ENCODE measurements at regions not wholly inside any gene's neighbourhood (a gene's known extent, or its start where the extent isn't known, plus 50 kb on each side); places are given as distances from the start of the nearest gene placed in this dataset.
"Not testable (repeated sequence)": the region's sequence is repeated elsewhere in the genome, so short reads cannot be mapped to it uniquely, and the experiment has no call there.

- no peak for DNase-seq (ENCODE audit: low read depth in 1 of 2, low spot score in 1 of 2)
- no peak overlapping the region for H3K4me3 ChIP-seq (replicated peaks; ENCODE audit: insufficient read depth, low read length)
- no peak for TF ChIP-seq GABPA (IDR thresholded peaks at IDR 0.05; ENCODE audit: low read depth)
- no peak for TF ChIP-seq CTCF (IDR thresholded peaks at IDR 0.05; ENCODE audit: insufficient read depth, low read length)
- TF ChIP-seq SPI1 (IDR thresholded peaks at IDR 0.05; ENCODE audit: borderline replicate concordance, low read depth): no peak
- no peak for TF ChIP-seq POLR2AphosphoS5 (IDR thresholded peaks at IDR 0.05; ENCODE audit: low read depth)
- TF ChIP-seq, protein P1, sequence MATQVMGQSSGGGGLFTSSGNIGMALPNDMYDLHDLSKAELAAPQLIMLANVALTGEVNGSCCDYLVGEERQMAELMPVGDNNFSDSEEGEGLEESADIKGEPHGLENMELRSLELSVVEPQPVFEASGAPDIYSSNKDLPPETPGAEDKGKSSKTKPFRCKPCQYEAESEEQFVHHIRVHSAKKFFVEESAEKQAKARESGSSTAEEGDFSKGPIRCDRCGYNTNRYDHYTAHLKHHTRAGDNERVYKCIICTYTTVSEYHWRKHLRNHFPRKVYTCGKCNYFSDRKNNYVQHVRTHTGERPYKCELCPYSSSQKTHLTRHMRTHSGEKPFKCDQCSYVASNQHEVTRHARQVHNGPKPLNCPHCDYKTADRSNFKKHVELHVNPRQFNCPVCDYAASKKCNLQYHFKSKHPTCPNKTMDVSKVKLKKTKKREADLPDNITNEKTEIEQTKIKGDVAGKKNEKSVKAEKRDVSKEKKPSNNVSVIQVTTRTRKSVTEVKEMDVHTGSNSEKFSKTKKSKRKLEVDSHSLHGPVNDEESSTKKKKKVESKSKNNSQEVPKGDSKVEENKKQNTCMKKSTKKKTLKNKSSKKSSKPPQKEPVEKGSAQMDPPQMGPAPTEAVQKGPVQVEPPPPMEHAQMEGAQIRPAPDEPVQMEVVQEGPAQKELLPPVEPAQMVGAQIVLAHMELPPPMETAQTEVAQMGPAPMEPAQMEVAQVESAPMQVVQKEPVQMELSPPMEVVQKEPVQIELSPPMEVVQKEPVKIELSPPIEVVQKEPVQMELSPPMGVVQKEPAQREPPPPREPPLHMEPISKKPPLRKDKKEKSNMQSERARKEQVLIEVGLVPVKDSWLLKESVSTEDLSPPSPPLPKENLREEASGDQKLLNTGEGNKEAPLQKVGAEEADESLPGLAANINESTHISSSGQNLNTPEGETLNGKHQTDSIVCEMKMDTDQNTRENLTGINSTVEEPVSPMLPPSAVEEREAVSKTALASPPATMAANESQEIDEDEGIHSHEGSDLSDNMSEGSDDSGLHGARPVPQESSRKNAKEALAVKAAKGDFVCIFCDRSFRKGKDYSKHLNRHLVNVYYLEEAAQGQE (IDR thresholded peaks at IDR 0.05; ENCODE audit: insufficient replicate concordance, low read depth): no peak
- H3K27ac ChIP-seq (replicated peaks): no peak overlapping the region
- no peaks in the 10 kb centered on the region for H3K27me3 ChIP-seq (ENCODE audit: insufficient read depth, poor library complexity, severe bottlenecking)
Observed at GRCh38 chr3:106068795-106069194, 200.0 kb upstream of the CBLB start.

- DNase-seq (ENCODE audit: low read depth in 1 of 2, low spot score in 1 of 2): no peak
- H3K27me3 ChIP-seq (ENCODE audit: insufficient read depth, poor library complexity, severe bottlenecking): no peaks in the 10 kb centered on the region
Observed at GRCh38 chr3:106070187-106070586, 201.4 kb upstream of the CBLB start.

DNA sequence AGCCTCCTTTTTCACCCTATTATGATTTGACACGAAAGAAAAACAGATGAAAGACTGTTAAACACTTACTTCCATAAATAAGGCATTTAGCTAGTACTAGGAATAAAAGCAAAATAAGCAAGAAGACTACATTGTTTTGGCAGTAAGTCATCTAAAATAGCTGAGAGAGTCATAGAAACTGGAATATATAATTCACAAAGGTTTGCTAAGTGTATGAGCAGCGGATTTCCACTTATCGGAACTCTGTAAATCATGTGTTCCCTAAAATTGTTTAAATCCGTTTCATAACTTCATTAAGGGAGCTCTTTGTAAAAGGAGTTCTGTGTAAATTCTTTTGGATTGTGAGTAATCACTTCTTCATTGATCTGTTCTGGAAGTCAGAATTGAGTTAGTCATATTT is 202.5 kb upstream of the CBLB start:
- Histone ChIP-seq H3K27ac (replicated peaks) (no peak overlapping the region), H3K4me3 (replicated peaks; ENCODE audit: insufficient read depth, low read length) (no peak overlapping the region), H3K27me3 (ENCODE audit: insufficient read depth, poor library complexity, severe bottlenecking) (no peaks in the 10 kb centered on the region)
- no peak for TF ChIP-seq POLR2AphosphoS5 (IDR thresholded peaks at IDR 0.05; ENCODE audit: low read depth)
- TF ChIP-seq, protein P1 (IDR thresholded peaks at IDR 0.05; ENCODE audit: insufficient replicate concordance, low read depth): no peak
- TF ChIP-seq SPI1 (IDR thresholded peaks at IDR 0.05; ENCODE audit: borderline replicate concordance, low read depth): no peak
- TF ChIP-seq CTCF (IDR thresholded peaks at IDR 0.05; ENCODE audit: insufficient read depth, low read length): no peak
- TF ChIP-seq GABPA (IDR thresholded peaks at IDR 0.05; ENCODE audit: low read depth): no peak
- DNase-seq (ENCODE audit: low read depth in 1 of 2, low spot score in 1 of 2): no peak

More at GRCh38 chr3:106070187-106070586, 201.4 kb upstream of the CBLB start:
- no peak overlapping the region for H3K27ac ChIP-seq (replicated peaks)
- H3K4me3 ChIP-seq (replicated peaks; ENCODE audit: insufficient read depth, low read length): no peak overlapping the region
- TF ChIP-seq SPI1 (IDR thresholded peaks at IDR 0.05; ENCODE audit: borderline replicate concordance, low read depth) (no peak), GABPA (IDR thresholded peaks at IDR 0.05; ENCODE audit: low read depth) (no peak), POLR2AphosphoS5 (IDR thresholded peaks at IDR 0.05; ENCODE audit: low read depth) (no peak), CTCF (IDR thresholded peaks at IDR 0.05; ENCODE audit: insufficient read depth, low read length) (no peak)
- TF ChIP-seq, protein P1 (IDR thresholded peaks at IDR 0.05; ENCODE audit: insufficient replicate concordance, low read depth): no peak

- not testable (repeated sequence) for H3K27me3 ChIP-seq (ENCODE audit: insufficient read depth, poor library complexity, severe bottlenecking); H3K27ac ChIP-seq (replicated peaks); DNase-seq (ENCODE audit: low read depth in 1 of 2, low spot score in 1 of 2); H3K4me3 ChIP-seq (replicated peaks; ENCODE audit: insufficient read depth, low read length)
Observed at GRCh38 chr3:106072596-106072995, 203.8 kb upstream of the CBLB start.

DNA sequence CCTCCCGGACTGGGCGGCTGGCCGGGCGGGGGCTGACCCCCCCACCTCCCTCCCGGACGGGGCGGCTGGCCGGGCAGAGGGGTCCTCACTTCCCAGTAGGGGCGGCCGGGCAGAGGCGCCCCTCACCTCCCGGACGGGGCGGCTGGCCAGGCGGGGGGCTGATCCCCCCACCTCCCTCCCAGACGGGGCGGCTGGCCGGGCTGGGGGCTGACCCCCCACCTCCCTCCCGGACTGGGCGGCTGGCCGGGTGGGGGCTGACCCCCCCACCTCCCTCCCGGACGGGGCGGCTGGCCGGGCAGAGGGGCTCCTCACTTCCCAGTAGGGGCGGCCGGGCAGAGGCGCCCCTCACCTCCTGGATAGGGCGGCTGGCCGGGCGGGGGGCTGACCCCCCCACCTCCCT is 205.0 kb upstream of the CBLB start:
- H3K27ac ChIP-seq (replicated peaks); H3K27me3 ChIP-seq (ENCODE audit: insufficient read depth, poor library complexity, severe bottlenecking); DNase-seq (ENCODE audit: low read depth in 1 of 2, low spot score in 1 of 2); H3K4me3 ChIP-seq (replicated peaks; ENCODE audit: insufficient read depth, low read length): not testable (repeated sequence)

DNA sequence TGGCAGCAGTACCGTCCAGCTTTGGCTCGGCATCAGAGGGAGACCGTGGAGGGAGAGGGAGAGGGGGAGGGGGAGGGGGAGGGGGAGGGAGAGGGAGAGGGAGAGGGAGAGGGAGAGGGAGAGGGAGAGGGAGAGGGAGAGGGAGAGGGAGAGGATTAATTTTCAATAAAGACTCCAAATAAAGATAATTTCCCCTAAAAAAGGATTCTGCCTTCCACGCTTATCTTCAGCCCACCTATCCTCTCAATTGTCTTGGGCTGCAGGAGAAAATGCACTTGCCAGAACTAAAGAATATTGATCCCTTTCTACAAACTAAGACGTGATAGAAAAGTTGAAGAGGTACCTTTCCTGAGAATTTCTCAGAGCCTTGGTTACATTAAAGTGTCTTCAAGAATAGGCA is 206.9 kb upstream of the CBLB start:
- H3K27ac ChIP-seq (replicated peaks); H3K27me3 ChIP-seq (ENCODE audit: insufficient read depth, poor library complexity, severe bottlenecking); H3K4me3 ChIP-seq (replicated peaks; ENCODE audit: insufficient read depth, low read length); DNase-seq (ENCODE audit: low read depth in 1 of 2, low spot score in 1 of 2): not testable (repeated sequence)

All from HL-60 (cell line).